Erythroblast (primary cell): ENCODE measurements at regions not wholly inside any gene's neighbourhood (a gene's known extent, or its start where the extent isn't known, plus 50 kb on each side); places are given as distances from the start of the nearest gene placed in this dataset.

ENCODE experiments used
- GATA1 ChIP-seq: IDR thresholded peaks from 2 replicates; pipeline ENCODE4 v1.6.1; 2011; ENCODE audit warnings: low read depth, mild to moderate bottlenecking, control low read depth, low read length, moderate library complexity
- POLR2A ChIP-seq: IDR thresholded peaks from 2 replicates; pipeline ENCODE4 v1.6.1; 2011; ENCODE audit warnings: mild to moderate bottlenecking, low read length

GRCh38 chr3:168490981-168491380 is 395.3 kb upstream of the GOLIM4 start:
- TF ChIP-seq POLR2A (no peak), GATA1 (no peak)
